H9 (cell line): ENCODE measurements at regions not wholly inside any gene's neighbourhood (a gene's known extent, or its start where the extent isn't known, plus 50 kb on each side); places are given as distances from the start of the nearest gene placed in this dataset.

Experiments used
- DNase-seq: peaks from one replicate; pipeline ENCODE4 v3.0.0-alpha.2; 2017
- H2AFZ ChIP-seq: one replicate; pipeline ENCODE4 v1.6.1; 2013; ENCODE audit warnings: mild to moderate bottlenecking, low read length, control low read depth, moderate library complexity
- H2AK5ac ChIP-seq: 2 replicates; pipeline ENCODE4 v1.6.1; 2013; ENCODE audit warnings: low read length, control low read depth, mixed read lengths; ENCODE audit not compliant: insufficient read length
- H2BK120ac ChIP-seq: one replicate; pipeline ENCODE4 v1.6.1; 2013; ENCODE audit warnings: low read depth, mild to moderate bottlenecking, low read length, control low read depth, inconsistent platforms; ENCODE audit not compliant: poor library complexity, severe bottlenecking
- H2BK12ac ChIP-seq: 2 replicates; pipeline ENCODE4 v1.6.1; 2013; ENCODE audit warnings: low read length, control low read depth, mixed read lengths, low read depth; ENCODE audit not compliant: insufficient read length
- H2BK15ac ChIP-seq: 2 replicates; pipeline ENCODE4 v1.6.1; 2013; ENCODE audit warnings: low read depth, low read length, control low read depth
- H2BK20ac ChIP-seq: one replicate; pipeline ENCODE4 v1.6.1; 2013; ENCODE audit warnings: low read depth, mild to moderate bottlenecking, low read length, control low read depth, inconsistent platforms; ENCODE audit not compliant: poor library complexity, severe bottlenecking
- H2BK5ac ChIP-seq: 2 replicates; pipeline ENCODE4 v1.6.1; 2013; ENCODE audit warnings: low read length, control low read depth, mixed read lengths; ENCODE audit not compliant: insufficient read length
- H3K14ac ChIP-seq: 2 replicates; pipeline ENCODE4 v1.6.1; 2013; ENCODE audit warnings: low read length, control low read depth; ENCODE audit not compliant: insufficient read depth
- H3K18ac ChIP-seq: 2 replicates; pipeline ENCODE4 v1.6.1; 2013; ENCODE audit warnings: low read depth, mild to moderate bottlenecking, mixed read lengths, low read length, control low read depth; ENCODE audit not compliant: insufficient read length
- H3K23ac ChIP-seq: 2 replicates; pipeline ENCODE4 v1.6.1; 2013; ENCODE audit warnings: low read length, control low read depth, mixed read lengths, low read depth; ENCODE audit not compliant: insufficient read length
- H3K23me2 ChIP-seq: 2 replicates; pipeline ENCODE4 v1.6.1; 2013; ENCODE audit warnings: low read depth, mild to moderate bottlenecking, mixed read lengths, low read length, control low read depth; ENCODE audit not compliant: insufficient read length, poor library complexity, severe bottlenecking
- H3K27ac ChIP-seq: 2 replicates; pipeline ENCODE4 v1.5.1; 2013; ENCODE audit warnings: low read length, control low read depth, mixed read lengths, low read depth; ENCODE audit not compliant: insufficient read length
- H3K27me3 ChIP-seq: 2 replicates; pipeline ENCODE4 v1.6.1; 2013; ENCODE audit warnings: low read length, control low read depth, inconsistent platforms; ENCODE audit not compliant: insufficient read depth
- H3K4ac ChIP-seq: 2 replicates; pipeline ENCODE4 v1.6.1; 2013; ENCODE audit warnings: low read depth, mild to moderate bottlenecking, control low read depth, inconsistent platforms, low read length, moderate library complexity
- H3K4me1 ChIP-seq: 2 replicates; pipeline ENCODE4 v1.6.1; 2013; ENCODE audit warnings: low read length, control low read depth, inconsistent platforms; ENCODE audit not compliant: insufficient read depth
- H3K4me2 ChIP-seq: 2 replicates; pipeline ENCODE4 v1.6.1; 2013; ENCODE audit warnings: low read length, control low read depth, mixed read lengths; ENCODE audit not compliant: insufficient read length, insufficient read depth
- H3K56ac ChIP-seq: 2 replicates; pipeline ENCODE4 v1.6.1; 2013; ENCODE audit warnings: low read depth, mild to moderate bottlenecking, mixed read lengths, low read length, control low read depth; ENCODE audit not compliant: insufficient read length
- H3K79me1 ChIP-seq: 2 replicates; pipeline ENCODE4 v1.6.1; 2013; ENCODE audit warnings: low read depth, mild to moderate bottlenecking, moderate library complexity, low read length, control low read depth, inconsistent platforms; ENCODE audit not compliant: insufficient read depth, poor library complexity, severe bottlenecking
- H3K79me2 ChIP-seq: 2 replicates; pipeline ENCODE4 v1.6.1; 2013; ENCODE audit warnings: low read length, control low read depth, inconsistent platforms; ENCODE audit not compliant: insufficient read depth
- H3K9ac ChIP-seq: 2 replicates; pipeline ENCODE4 v1.6.1; 2013; ENCODE audit warnings: low read length, control low read depth, mixed read lengths; ENCODE audit not compliant: insufficient read length; ENCODE audit errors: extremely low read depth
- H3K9me3 ChIP-seq: one replicate; pipeline ENCODE4 v1.6.1; 2013; ENCODE audit warnings: low read depth, low read length, inconsistent platforms; ENCODE audit not compliant: control insufficient read depth
- H3T11ph ChIP-seq: one replicate; pipeline ENCODE4 v1.6.1; 2013; ENCODE audit warnings: mild to moderate bottlenecking, low read length, control low read depth, inconsistent platforms
- H4K20me1 ChIP-seq: one replicate; pipeline ENCODE4 v1.6.1; 2013; ENCODE audit not compliant: control insufficient read depth, insufficient read length, insufficient read depth
- H4K5ac ChIP-seq: 2 replicates; pipeline ENCODE4 v1.6.1; 2013; ENCODE audit warnings: low read depth, mild to moderate bottlenecking, mixed read lengths, low read length, control low read depth; ENCODE audit not compliant: insufficient read length
- H4K8ac ChIP-seq: replicated peaks from 2 replicates; pipeline ENCODE4 v1.6.1; 2013; ENCODE audit warnings: low read length, control low read depth, mixed read lengths, low read depth; ENCODE audit not compliant: insufficient read length
- H4K91ac ChIP-seq: 2 replicates; pipeline ENCODE4 v1.6.1; 2013; ENCODE audit warnings: low read depth, mild to moderate bottlenecking, moderate library complexity, mixed read lengths, low read length, control low read depth; ENCODE audit not compliant: insufficient read length
- H3K27ac Mint-ChIP-seq, 3 experiments: 2 replicates in 2 of 3; 3 replicates in 1 of 3; pipeline ENCODE4 v1.8.0; 2020 to 2021; ENCODE audit warnings: mixed read lengths in 3 of 3, mild to moderate bottlenecking in 1 of 3, moderate library complexity in 1 of 3
- H3K27me3 Mint-ChIP-seq: 2 replicates; pipeline ENCODE4 v1.8.0; 2021; ENCODE audit warnings: low read depth, mild to moderate bottlenecking, moderate library complexity, mixed read lengths
- H3K36me3 Mint-ChIP-seq, 3 experiments: 2 replicates in 2 of 3; 3 replicates in 1 of 3; pipeline ENCODE4 v1.8.0; 2020 to 2021; ENCODE audit warnings: low read depth in 3 of 3, mixed read lengths in 3 of 3; ENCODE audit not compliant: insufficient read depth in 1 of 3
- H3K4me1 Mint-ChIP-seq, 2 experiments: 2 replicates each; pipeline ENCODE4 v1.8.0; 2020; ENCODE audit warnings: mixed read lengths in 2 of 2
- H3K4me3 Mint-ChIP-seq, 2 experiments: 2 replicates in 1 of 2; 3 replicates in 1 of 2; pipeline ENCODE4 v1.8.0; 2020 to 2021; ENCODE audit warnings: mild to moderate bottlenecking in 2 of 2, mixed read lengths in 2 of 2, moderate library complexity in 1 of 2
- H3K9me3 Mint-ChIP-seq, 2 experiments: 2 replicates in 1 of 2; 3 replicates in 1 of 2; pipeline ENCODE4 v1.8.0; 2020; ENCODE audit warnings: mild to moderate bottlenecking in 2 of 2, mixed read lengths in 2 of 2, moderate library complexity in 1 of 2
- CTCF ChIP-seq: fragments of 200-600 bp; sonication (generic); conservative IDR thresholded peaks from 3 replicates; pipeline ENCODE4 v1.8.0; 2021; ENCODE audit warnings: antibody characterized with exemption, mild to moderate bottlenecking
- WGBS: extraction: QIAGEN DNeasy Blood & Tissue Kit; methylation state at CpG from one replicate; pipeline ENCODE4 v1.1.7; 2013; ENCODE audit warnings: missing lambda C conversion rate, low lambda C conversion rate, mixed read lengths; ENCODE audit not compliant: insufficient read length; ENCODE audit errors: extremely low coverage; 5-methylcytosine and 5-hydroxymethylcytosine counted together

DNA sequence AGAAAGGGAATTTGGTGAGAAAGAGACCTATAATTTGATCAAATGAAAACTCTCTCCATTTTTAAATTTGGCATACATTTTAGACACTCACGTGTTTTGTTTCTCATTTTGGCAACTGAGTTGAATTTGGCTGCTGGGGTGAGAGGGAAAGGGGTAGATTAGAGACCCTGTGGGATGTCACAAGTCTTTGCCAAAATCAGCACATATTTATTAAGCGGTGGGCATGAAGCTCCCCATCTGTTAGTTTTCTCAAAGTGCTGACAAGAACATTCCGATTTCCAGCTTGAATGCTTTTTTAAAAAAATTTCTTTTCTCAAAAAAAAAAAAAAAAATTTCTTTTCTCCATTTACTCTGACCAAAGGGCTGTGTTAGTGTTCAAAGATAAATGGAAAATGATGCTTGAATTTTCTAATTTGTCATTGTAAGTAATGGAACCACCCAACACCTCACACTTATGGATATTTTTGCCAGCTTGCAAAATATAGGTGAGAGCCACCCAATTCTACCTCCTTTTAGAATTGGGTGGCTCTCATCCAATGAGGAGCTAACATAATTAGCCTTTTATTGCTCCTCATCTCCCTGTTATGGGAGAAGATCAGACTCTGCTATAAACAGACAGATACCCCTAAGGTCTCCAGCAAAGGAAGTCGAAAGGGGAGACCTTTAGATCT lies 222.9 kb upstream of the FN1 start:
- Histone ChIP-seq H3K4me2 (no peak overlapping the region), H4K8ac (no peak overlapping the region), H4K20me1 (no peaks in the 10 kb centered on the region), H4K91ac (no peak overlapping the region), H3K79me1 (no peaks in the 10 kb centered on the region), H2BK20ac (no peak overlapping the region), H3K4me1 (no peaks in the 10 kb centered on the region; the same call in 1 of the 2 replicates), H4K5ac (no peak overlapping the region), H3K23ac (no peak overlapping the region), H3K4ac (no peak overlapping the region), H3K18ac (no peak overlapping the region), H2BK12ac (no peak overlapping the region), H2BK120ac (no peak overlapping the region), H3K56ac (no peak overlapping the region), H2AK5ac (no peak overlapping the region), H3K27ac (no peak overlapping the region), H2BK15ac (no peak overlapping the region), H3K14ac (no peak overlapping the region), H2AFZ (no peak overlapping the region), H3K9ac (no peak overlapping the region), H3K79me2 (no peaks in the 10 kb centered on the region), H3K9me3 (no peaks in the 10 kb centered on the region), H2BK5ac (no peak overlapping the region), H3K23me2 (no peaks in the 10 kb centered on the region), H3K27me3 (no peaks in the 10 kb centered on the region), H3T11ph (no peak overlapping the region)
- TF ChIP-seq CTCF: no peak
- H3K4me1 Mint-ChIP-seq: no peaks in the 10 kb centered on the region; a peak in 1 of 4 replicates
- H3K36me3 Mint-ChIP-seq: no peaks in the 10 kb centered on the region
- DNase-seq: no peak
- no peak overlapping the region for H3K4me3 Mint-ChIP-seq
- WGBS: no CpG with 5 or more reads among the region's 4 CpGs
- H3K27ac Mint-ChIP-seq: no peak overlapping the region
- H3K27me3 Mint-ChIP-seq: no peaks in the 10 kb centered on the region
- no peaks in the 10 kb centered on the region for H3K9me3 Mint-ChIP-seq
